SK-N-MC (cell line): ENCODE measurements at regions not wholly inside any gene's neighbourhood (a gene's known extent, or its start where the extent isn't known, plus 50 kb on each side); places are given as distances from the start of the nearest gene placed in this dataset.

ENCODE experiments used
- EZH2 ChIP-seq: fragments of 200-600 bp; sonication (generic); IDR thresholded peaks from one replicate; pipeline ENCODE4 v1.6.1; 2017; ENCODE audit warnings: antibody characterized with exemption
- FOXP2 ChIP-seq: optimal IDR thresholded peaks from 2 replicates; pipeline ENCODE3; 2011; ENCODE audit warnings: mild to moderate bottlenecking, moderate library complexity; ENCODE audit not compliant: insufficient read depth; ENCODE audit errors: extremely low read length, control extremely low read depth
- POLR2AphosphoS5 ChIP-seq: IDR thresholded peaks from 2 replicates; pipeline ENCODE4 v1.6.1; 2012; ENCODE audit warnings: mild to moderate bottlenecking, low read depth, low read length, borderline replicate concordance

DNA sequence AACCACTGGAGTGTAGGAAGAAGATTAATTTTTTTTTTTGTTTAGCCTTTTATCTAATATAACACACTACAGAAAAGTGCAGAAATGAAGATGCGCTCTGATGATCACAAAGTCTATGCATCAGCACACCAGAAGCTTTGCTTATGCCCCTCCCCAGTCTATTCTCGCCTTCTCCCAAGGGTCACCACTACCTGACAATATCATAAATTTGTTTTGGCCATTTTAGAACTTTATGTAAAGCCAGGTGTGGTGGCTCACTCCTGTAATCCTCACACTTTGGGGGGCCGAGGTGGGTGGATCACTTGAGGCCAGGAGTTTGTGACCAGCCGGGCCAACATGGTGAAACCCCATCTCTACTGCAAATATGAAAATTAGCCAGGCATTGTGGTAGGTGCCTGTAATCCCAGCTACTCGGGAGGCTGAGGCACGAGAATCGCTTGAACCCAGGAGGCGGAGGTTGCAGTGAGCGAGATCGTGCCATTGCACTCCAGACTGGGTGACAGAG, 231.3 kb downstream of the FOXD2 start:
- TF ChIP-seq POLR2AphosphoS5 (no peak), FOXP2 (no peak), EZH2 (no peak)
